IMR-90 (cell line): ENCODE measurements at regions not wholly inside any gene's neighbourhood (a gene's known extent, or its start where the extent isn't known, plus 50 kb on each side); places are given as distances from the start of the nearest gene placed in this dataset.

ENCODE experiments used
- ATAC-seq: fragments of 200-7000 bp; cut with Tn5 transposase; 2 replicates; pipeline ENCODE4 v1.9.1; 2020; ENCODE audit warnings: low read depth, mild to moderate bottlenecking, moderate library complexity
- BruUV-seq: library from RNA; stranded (reverse); fragments of 400-500 nt; replicated peaks from 2 replicates; lab custom pipeline; 2021; lab: Mats Ljungman, UMichigan
- CTCF ChIA-PET: fragments of 300-600 bp; formaldehyde crosslinking; extraction: SDS; loops from one replicate; lab custom pipeline; 2021; ENCODE audit warnings: antibody characterized with exemption; lab: Yijun Ruan, JAX
- POLR2A ChIA-PET: fragments of 300-600 bp; sonication (Branson Sonifier 250); formaldehyde crosslinking; loops from one replicate; lab custom pipeline; 2022; ENCODE audit warnings: antibody characterized with exemption; ENCODE audit not compliant: unreplicated experiment; lab: Charles Lee
- DNase-seq: peaks from one replicate; pipeline ENCODE4 v3.0.0; 2013
- H2AFZ ChIP-seq: replicated peaks from 2 replicates; pipeline ENCODE3; 2013; ENCODE audit warnings: low read length, mild to moderate bottlenecking; ENCODE audit not compliant: poor library complexity
- H2AK5ac ChIP-seq: 2 replicates; pipeline ENCODE4 v1.6.1; 2013; ENCODE audit warnings: low read depth, low read length, inconsistent platforms
- H2AK9ac ChIP-seq: replicated peaks from 2 replicates; pipeline ENCODE3; 2013; ENCODE audit warnings: mild to moderate bottlenecking, low read depth, low read length, moderate library complexity; ENCODE audit not compliant: poor library complexity
- H2BK120ac ChIP-seq: 2 replicates; pipeline ENCODE4 v1.6.1; 2013; ENCODE audit warnings: low read depth, low read length, inconsistent platforms
- H2BK15ac ChIP-seq: 3 replicates; pipeline ENCODE4 v1.6.1; 2013; ENCODE audit warnings: low read depth, low read length, inconsistent platforms
- H2BK20ac ChIP-seq: 2 replicates; pipeline ENCODE4 v1.6.1; 2013; ENCODE audit warnings: low read depth, mild to moderate bottlenecking, inconsistent platforms, low read length, moderate library complexity
- H2BK5ac ChIP-seq: 2 replicates; pipeline ENCODE4 v1.6.1; 2013; ENCODE audit warnings: mild to moderate bottlenecking, low read depth, low read length, inconsistent platforms; ENCODE audit not compliant: poor library complexity, severe bottlenecking
- H3K14ac ChIP-seq: replicated peaks from 2 replicates; pipeline ENCODE4 v1.6.1; 2013; ENCODE audit warnings: low read depth, low read length, inconsistent platforms
- H3K18ac ChIP-seq: 2 replicates; pipeline ENCODE4 v1.6.1; 2013; ENCODE audit warnings: low read depth, low read length, control low read depth
- H3K23ac ChIP-seq: 2 replicates; pipeline ENCODE4 v1.6.1; 2013; ENCODE audit warnings: low read depth, low read length, inconsistent platforms
- H3K27ac ChIP-seq: 2 replicates; pipeline ENCODE4 v1.5.1; 2013; ENCODE audit warnings: mild to moderate bottlenecking, control low read depth, low read length; ENCODE audit not compliant: insufficient read depth
- H3K27me3 ChIP-seq: 2 replicates; pipeline ENCODE4 v1.6.1; 2013; ENCODE audit warnings: low read length; ENCODE audit not compliant: control insufficient read depth, insufficient read depth
- H3K36me3 ChIP-seq: 2 replicates; pipeline ENCODE4 v1.6.1; 2013; ENCODE audit warnings: low read length, mixed read lengths; ENCODE audit not compliant: control insufficient read depth, insufficient read depth
- H3K4ac ChIP-seq: 2 replicates; pipeline ENCODE4 v1.6.1; 2013; ENCODE audit warnings: low read depth, low read length, inconsistent platforms
- H3K4me1 ChIP-seq: 2 replicates; pipeline ENCODE4 v1.6.1; 2013; ENCODE audit warnings: low read length, mixed read lengths; ENCODE audit not compliant: control insufficient read depth, insufficient read depth
- H3K4me2 ChIP-seq: 2 replicates; pipeline ENCODE4 v1.6.1; 2013; ENCODE audit warnings: low read depth, mild to moderate bottlenecking, control low read depth, low read length, moderate library complexity
- H3K4me3 ChIP-seq: 2 replicates; pipeline ENCODE4 v1.5.1; 2013; ENCODE audit warnings: low read depth, mild to moderate bottlenecking, control low read depth, low read length, moderate library complexity; ENCODE audit not compliant: insufficient read depth
- H3K56ac ChIP-seq: 2 replicates; pipeline ENCODE4 v1.6.1; 2013; ENCODE audit warnings: low read length, inconsistent platforms; ENCODE audit not compliant: insufficient read depth; ENCODE audit errors: extremely low read depth
- H3K79me1 ChIP-seq, 2 experiments: 2 replicates each; pipeline ENCODE4 v1.6.1; 2013; ENCODE audit warnings: low read length in 2 of 2, inconsistent platforms in 1 of 2, low read depth in 1 of 2
- H3K9ac ChIP-seq: 2 replicates; pipeline ENCODE4 v1.6.1; 2013; ENCODE audit warnings: low read depth, low read length, control low read depth
- H3K9me1 ChIP-seq: 2 replicates; pipeline ENCODE4 v1.6.1; 2013; ENCODE audit warnings: low read length, inconsistent platforms; ENCODE audit not compliant: insufficient read depth
- H3K9me3 ChIP-seq: 2 replicates; pipeline ENCODE4 v1.6.1; 2013; ENCODE audit warnings: low read length; ENCODE audit not compliant: control insufficient read depth, insufficient read depth
- H4K20me1 ChIP-seq: 2 replicates; pipeline ENCODE4 v1.6.1; 2013; ENCODE audit warnings: low read length, inconsistent platforms; ENCODE audit not compliant: insufficient read depth
- H4K5ac ChIP-seq: 2 replicates; pipeline ENCODE4 v1.6.1; 2013; ENCODE audit warnings: mild to moderate bottlenecking, low read depth, low read length, control low read depth
- H4K8ac ChIP-seq, 2 experiments: 2 replicates each; pipeline ENCODE4 v1.6.1; 2013; ENCODE audit warnings: low read depth in 2 of 2, low read length in 2 of 2, control low read depth in 1 of 2, inconsistent platforms in 1 of 2
- H4K91ac ChIP-seq: 2 replicates; pipeline ENCODE4 v1.6.1; 2013; ENCODE audit warnings: low read depth, low read length, inconsistent platforms; ENCODE audit not compliant: insufficient read depth
- CTCF ChIP-seq: conservative IDR thresholded peaks from 2 replicates; pipeline ENCODE4 v1.5.1; 2012; ENCODE audit warnings: mild to moderate bottlenecking, low read depth, low read length, improper control_type of control experiment
- ELK1 ChIP-seq: fragments of 150-350 bp; IDR thresholded peaks from 2 replicates; pipeline ENCODE4 v1.6.1; 2016; ENCODE audit warnings: low read depth, mild to moderate bottlenecking, low read length, moderate library complexity, borderline replicate concordance
- FOS ChIP-seq: fragments of 150-350 bp; IDR thresholded peaks from 2 replicates; pipeline ENCODE4 v1.6.1; 2016; ENCODE audit warnings: low read depth, low read length
- NFE2L2 ChIP-seq: fragments of 150-350 bp; IDR thresholded peaks from 2 replicates; pipeline ENCODE4 v1.6.1; 2016; ENCODE audit warnings: low read depth, mild to moderate bottlenecking, low read length
- POLR2A ChIP-seq: IDR thresholded peaks from 2 replicates; pipeline ENCODE4 v1.6.1; 2012; ENCODE audit warnings: mild to moderate bottlenecking, low read depth, low read length
- RAD21 ChIP-seq: IDR thresholded peaks from 2 replicates; pipeline ENCODE4 v1.6.1; 2012; ENCODE audit warnings: low read length, improper control_type of control experiment
- RCOR1 ChIP-seq: IDR thresholded peaks from 2 replicates; pipeline ENCODE4 v1.6.1; 2012; ENCODE audit warnings: mild to moderate bottlenecking, low read length, improper control_type of control experiment; ENCODE audit not compliant: insufficient replicate concordance
- RFX5 ChIP-seq: IDR thresholded peaks from 2 replicates; pipeline ENCODE4 v1.8.0; 2012; ENCODE audit warnings: low read depth, mild to moderate bottlenecking, low read length, moderate library complexity
- WGBS, 2 experiments: methylation state at CpG; one replicate each; pipeline versions ENCODE4 v1.1.5 to v1.1.7; 2013; ENCODE audit warnings: missing lambda C conversion rate in 2 of 2; ENCODE audit not compliant: insufficient read length in 1 of 2; ENCODE audit errors: extremely low coverage in 2 of 2; 5-methylcytosine and 5-hydroxymethylcytosine counted together
- dilution Hi-C: fragments of 300-500 bp; cut with HindIII; formaldehyde crosslinking; loops from one replicate; pipeline ENCODE4 v1.14.3; 2018; ENCODE audit warnings: low sequenced_read_pairs; ENCODE audit not compliant: unreplicated experiment
- in situ Hi-C: fragments of 300-500 bp; cut with MboI; formaldehyde crosslinking; loops from 3 replicates; pipeline ENCODE4 v1.14.3; 2019; ENCODE audit warnings: low sequenced_read_pairs, inconsistent platforms, mixed read lengths
- intact Hi-C: fragments of 100-400 bp; cut with micrococcal nuclease; formaldehyde crosslinking; loops from 2 replicates; pipeline ENCODE4 v1.10.0; 2022

GRCh38 chr3:74039105-74039504 lies 414.4 kb upstream of the PDZRN3 start:
- Histone ChIP-seq H3K14ac (no peak overlapping the region), H2BK15ac (no peak overlapping the region), H2BK20ac (no peak overlapping the region), H3K23ac (no peak overlapping the region), H3K36me3 (no peaks in the 10 kb centered on the region), H2BK120ac (no peak overlapping the region), H3K27me3 (no peaks in the 10 kb centered on the region), H4K5ac (no peak overlapping the region), H4K8ac (no peak overlapping the region), H2AK9ac (no peak overlapping the region), H3K9me1 (no peaks in the 10 kb centered on the region), H3K9me3 (no peaks in the 10 kb centered on the region), H3K4me3 (no peak overlapping the region), H3K4ac (no peak overlapping the region), H3K56ac (no peak overlapping the region), H2BK5ac (no peak overlapping the region), H3K18ac (no peak overlapping the region), H3K79me1 (no peaks in the 10 kb centered on the region), H3K27ac (no peak overlapping the region), H4K91ac (no peak overlapping the region), H2AK5ac (no peak overlapping the region), H3K4me1 (no peaks in the 10 kb centered on the region), H3K9ac (no peak overlapping the region), H4K20me1 (no peaks in the 10 kb centered on the region), H2AFZ (no peak overlapping the region), H3K4me2 (no peak overlapping the region)
- CTCF ChIA-PET: no interaction called here
- intact Hi-C loops (no loop called here), dilution Hi-C loops (no loop called here), in situ Hi-C loops (no loop called here)
- no CpG with 5 or more reads among the region's 1 CpG for WGBS, 2 experiments
- ATAC-seq (no peak), DNase-seq (no peak)
- TF ChIP-seq POLR2A: no peak
- no peak for TF ChIP-seq ELK1
- no peak for TF ChIP-seq FOS
- no peak for TF ChIP-seq RAD21
- no peak for TF ChIP-seq CTCF
- TF ChIP-seq RFX5: no peak
- no peak for TF ChIP-seq NFE2L2
- TF ChIP-seq RCOR1: no peak
- no TSS peak for BruUV-seq
- POLR2A ChIA-PET: no interaction called here
